NT2/D1 (cell line): ENCODE measurements at regions not wholly inside any gene's neighbourhood (a gene's known extent, or its start where the extent isn't known, plus 50 kb on each side); places are given as distances from the start of the nearest gene placed in this dataset.
"Not testable (repeated sequence)": the region's sequence is repeated elsewhere in the genome, so short reads cannot be mapped to it uniquely, and the experiment has no call there.

Experiments
- SUZ12 ChIP-seq: IDR thresholded peaks from 2 replicates; pipeline ENCODE4 v1.6.1; 2011; ENCODE audit not compliant: insufficient read length, insufficient read depth; ENCODE audit errors: extremely low read depth
- YY1 ChIP-seq: IDR thresholded peaks from 2 replicates; pipeline ENCODE4 v1.6.1; 2011; ENCODE audit not compliant: insufficient read length, insufficient read depth
- ZNF274 ChIP-seq: IDR thresholded peaks from 2 replicates; pipeline ENCODE4 v1.6.1; 2011; ENCODE audit warnings: mild to moderate bottlenecking, low read depth, low read length

- not testable (repeated sequence) for TF ChIP-seq ZNF274, YY1, SUZ12
Measured at GRCh38 chrX:22609452-22609851, 336.7 kb downstream of the CBLL2 start.
